GM19240 (cell line): ENCODE measurements at regions not wholly inside any gene's neighbourhood (a gene's known extent, or its start where the extent isn't known, plus 50 kb on each side); places are given as distances from the start of the nearest gene placed in this dataset.

ENCODE experiments used
- DNase-seq: peaks from one replicate; pipeline ENCODE4 v3.0.0; 2011; ENCODE audit warnings: low spot score; ENCODE audit not compliant: insufficient read length

- DNase-seq = no peak
These were observed 241.7 kb downstream of the ADGRL2 start for GRCh38 chr1:82042306-82043060.
